ENCODE measurements at regions not wholly inside any gene's neighbourhood (a gene's known extent, or its start where the extent isn't known, plus 50 kb on each side); places are given as distances from the start of the nearest gene placed in this dataset.

DNA sequence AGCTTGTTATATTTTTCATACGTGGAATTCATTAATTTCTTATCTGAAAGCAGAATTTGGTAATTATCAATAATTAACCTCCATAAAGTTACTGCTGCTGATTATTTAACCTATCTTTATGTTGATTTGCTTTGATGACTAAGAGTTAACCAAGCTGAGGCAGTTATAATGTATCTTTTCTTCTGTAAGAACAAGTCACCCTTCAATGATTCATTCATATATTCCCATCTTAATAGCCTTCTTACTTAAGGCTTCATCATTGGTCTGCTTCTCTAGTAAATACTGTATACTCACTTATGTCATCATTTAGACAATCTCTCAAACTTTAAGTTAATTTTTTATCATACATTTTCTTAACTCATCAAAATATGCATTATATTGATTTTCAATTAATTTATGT is 592.2 kb downstream of the ANXA1 start:
- in situ Hi-C loops (cut with HindIII; ENCODE audit: low pct_ligation_motif_present, low sequenced_read_pairs) = no loop called here
- H3K4me3 ChIP-seq (ENCODE audit: low read depth, low read length) = no peak overlapping the region
- H3K36me3 ChIP-seq (replicated peaks) = no peaks in the 10 kb centered on the region
- TF ChIP-seq, protein P1, sequence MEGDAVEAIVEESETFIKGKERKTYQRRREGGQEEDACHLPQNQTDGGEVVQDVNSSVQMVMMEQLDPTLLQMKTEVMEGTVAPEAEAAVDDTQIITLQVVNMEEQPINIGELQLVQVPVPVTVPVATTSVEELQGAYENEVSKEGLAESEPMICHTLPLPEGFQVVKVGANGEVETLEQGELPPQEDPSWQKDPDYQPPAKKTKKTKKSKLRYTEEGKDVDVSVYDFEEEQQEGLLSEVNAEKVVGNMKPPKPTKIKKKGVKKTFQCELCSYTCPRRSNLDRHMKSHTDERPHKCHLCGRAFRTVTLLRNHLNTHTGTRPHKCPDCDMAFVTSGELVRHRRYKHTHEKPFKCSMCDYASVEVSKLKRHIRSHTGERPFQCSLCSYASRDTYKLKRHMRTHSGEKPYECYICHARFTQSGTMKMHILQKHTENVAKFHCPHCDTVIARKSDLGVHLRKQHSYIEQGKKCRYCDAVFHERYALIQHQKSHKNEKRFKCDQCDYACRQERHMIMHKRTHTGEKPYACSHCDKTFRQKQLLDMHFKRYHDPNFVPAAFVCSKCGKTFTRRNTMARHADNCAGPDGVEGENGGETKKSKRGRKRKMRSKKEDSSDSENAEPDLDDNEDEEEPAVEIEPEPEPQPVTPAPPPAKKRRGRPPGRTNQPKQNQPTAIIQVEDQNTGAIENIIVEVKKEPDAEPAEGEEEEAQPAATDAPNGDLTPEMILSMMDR (IDR thresholded peaks at IDR 0.05; ENCODE audit: low read depth, low read length, missing control alignments) = no peak
- H3K27ac ChIP-seq = no peak overlapping the region
- H3K27me3 ChIP-seq (replicated peaks) = no peaks in the 10 kb centered on the region
- no peak for DNase-seq

DNA sequence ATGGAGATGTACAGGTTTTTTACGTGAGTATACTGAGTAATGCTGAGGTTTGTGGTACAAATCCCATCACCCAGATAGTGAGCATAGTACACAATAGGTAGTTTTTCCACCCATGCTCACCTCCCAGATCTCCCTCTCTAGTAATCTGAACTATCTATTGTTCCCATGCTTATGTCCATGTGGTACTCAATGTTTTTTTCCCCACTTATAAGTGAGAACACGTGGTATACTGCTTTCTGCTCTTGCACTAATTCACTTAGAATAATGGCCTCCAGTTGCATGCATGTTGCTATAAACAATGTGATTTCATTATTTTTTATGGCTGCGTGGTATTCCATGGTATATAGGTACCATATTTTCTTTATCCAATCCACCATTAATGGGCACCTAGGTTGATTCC is 593.9 kb downstream of the ANXA1 start:
- in situ Hi-C loops (cut with HindIII; ENCODE audit: low pct_ligation_motif_present, low sequenced_read_pairs) = no loop called here
- Histone ChIP-seq H3K4me3 (ENCODE audit: low read depth, low read length) (no peak overlapping the region), H3K27ac (no peak overlapping the region), H3K27me3 (replicated peaks) (no peaks in the 10 kb centered on the region), H3K36me3 (replicated peaks) (no peaks in the 10 kb centered on the region)
- TF ChIP-seq, protein P1 (IDR thresholded peaks at IDR 0.05; ENCODE audit: low read depth, low read length, missing control alignments) = no peak
- DNase-seq = no peak

DNA sequence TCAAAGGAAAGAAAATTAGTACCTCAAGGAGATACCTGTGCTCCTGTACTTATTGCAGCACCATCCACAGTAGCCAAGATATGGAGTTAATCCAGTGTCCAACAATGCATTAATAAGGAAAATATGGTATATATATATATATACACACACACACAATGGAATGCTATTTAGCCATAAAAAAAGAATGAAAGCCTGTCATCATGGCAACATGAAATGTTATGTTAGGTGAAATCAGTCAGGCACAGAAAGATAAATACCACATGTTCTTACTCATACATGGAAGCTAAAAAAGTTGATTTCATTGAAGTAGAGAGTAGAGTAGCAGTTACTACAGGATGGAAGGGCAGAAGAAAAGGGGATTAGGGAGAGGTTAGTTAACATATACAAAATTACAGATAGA is 601.5 kb downstream of the ANXA1 start:
- Histone ChIP-seq H3K27ac (no peak overlapping the region), H3K27me3 (replicated peaks) (no peaks in the 10 kb centered on the region), H3K4me3 (ENCODE audit: low read depth, low read length) (no peak overlapping the region), H3K36me3 (replicated peaks) (no peaks in the 10 kb centered on the region)
- in situ Hi-C loops (cut with HindIII; ENCODE audit: low pct_ligation_motif_present, low sequenced_read_pairs) = no loop called here
- TF ChIP-seq, protein P1 (IDR thresholded peaks at IDR 0.05; ENCODE audit: low read depth, low read length, missing control alignments) = no peak
- no peak for DNase-seq

DNA sequence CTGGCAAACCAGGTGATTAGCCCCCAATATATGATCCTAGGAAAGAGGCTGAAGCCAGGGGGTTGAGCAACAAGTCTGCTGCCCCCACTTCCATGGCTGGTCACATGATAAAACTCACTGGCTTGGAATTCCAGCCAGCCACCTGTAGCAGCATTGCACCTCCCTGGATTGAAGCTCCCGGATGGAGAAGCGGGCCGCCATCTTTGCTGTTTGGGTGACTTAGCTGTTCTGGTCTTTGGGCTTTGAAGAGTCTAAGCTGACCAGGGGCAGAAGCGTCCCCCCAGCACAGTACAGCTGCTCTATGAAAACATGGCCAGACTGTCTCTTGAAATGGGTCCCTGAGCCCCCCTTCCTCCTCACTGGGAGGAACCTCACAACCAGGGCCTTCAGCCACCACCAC is 610.2 kb downstream of the ANXA1 start:
- Histone ChIP-seq H3K27me3 (replicated peaks) (no peaks in the 10 kb centered on the region), H3K36me3 (replicated peaks) (no peaks in the 10 kb centered on the region), H3K4me3 (ENCODE audit: low read depth, low read length) (no peak overlapping the region), H3K27ac (no peak overlapping the region)
- TF ChIP-seq, protein P1 (IDR thresholded peaks at IDR 0.05; ENCODE audit: low read depth, low read length, missing control alignments) = no peak
- DNase-seq = no peak
- in situ Hi-C loops (cut with HindIII; ENCODE audit: low pct_ligation_motif_present, low sequenced_read_pairs) = no loop called here

DNA sequence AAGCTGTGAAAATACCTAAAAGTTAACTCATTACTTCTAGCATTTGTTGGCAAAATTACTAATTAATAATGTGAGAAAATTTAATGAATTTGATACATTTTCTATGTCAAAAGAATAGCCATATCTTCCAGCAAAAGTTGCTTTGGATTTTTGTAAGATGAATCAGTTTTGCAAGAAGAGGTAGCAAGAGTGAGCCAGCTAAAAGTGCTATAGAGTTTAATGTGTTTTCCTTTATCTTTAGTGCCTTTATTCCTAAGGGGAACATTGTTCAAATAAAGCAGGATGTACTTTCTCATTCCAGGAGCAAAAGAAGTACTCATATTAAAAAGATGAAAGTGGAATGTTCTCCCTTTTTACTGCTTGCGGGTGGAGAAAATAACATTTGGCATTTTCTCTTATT is 622.2 kb downstream of the ANXA1 start:
- TF ChIP-seq, protein P1 (IDR thresholded peaks at IDR 0.05; ENCODE audit: low read depth, low read length, missing control alignments) = no peak
- in situ Hi-C loops (cut with HindIII; ENCODE audit: low pct_ligation_motif_present, low sequenced_read_pairs) = no loop called here
- Histone ChIP-seq H3K36me3 (replicated peaks) (no peaks in the 10 kb centered on the region), H3K27me3 (replicated peaks) (no peaks in the 10 kb centered on the region), H3K27ac (no peak overlapping the region), H3K4me3 (ENCODE audit: low read depth, low read length) (no peak overlapping the region)
- no peak for DNase-seq

DNA sequence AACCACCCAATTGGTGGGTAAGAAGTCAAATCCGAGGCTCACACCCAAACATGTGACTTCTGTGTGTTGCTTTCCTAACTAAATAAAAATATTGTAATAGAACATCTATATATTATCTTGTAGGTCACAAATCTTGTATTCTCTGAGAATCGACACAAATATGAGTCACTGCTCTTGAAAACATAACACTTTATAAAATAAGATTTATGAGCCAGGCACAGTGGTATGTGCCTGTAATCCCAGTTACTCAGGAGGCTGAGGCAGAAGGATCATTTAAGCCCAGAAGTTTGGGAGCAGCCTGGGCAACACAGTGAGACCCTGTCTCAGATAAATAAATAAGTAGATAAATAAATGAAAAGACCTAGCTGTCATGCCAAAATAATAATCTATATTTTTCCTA is 624.1 kb downstream of the ANXA1 start:
- Histone ChIP-seq H3K4me3 (ENCODE audit: low read depth, low read length) (no peak overlapping the region), H3K27me3 (replicated peaks) (no peaks in the 10 kb centered on the region), H3K36me3 (replicated peaks) (no peaks in the 10 kb centered on the region), H3K27ac (no peak overlapping the region)
- in situ Hi-C loops (cut with HindIII; ENCODE audit: low pct_ligation_motif_present, low sequenced_read_pairs) = no loop called here
- no peak for DNase-seq
- TF ChIP-seq, protein P1 (IDR thresholded peaks at IDR 0.05; ENCODE audit: low read depth, low read length, missing control alignments) = no peak

Data from brain microvascular endothelial cell (primary cell).